CD14-positive monocyte (primary cell): ENCODE measurements at regions not wholly inside any gene's neighbourhood (a gene's known extent, or its start where the extent isn't known, plus 50 kb on each side); places are given as distances from the start of the nearest gene placed in this dataset.

ENCODE experiments used
- DNase-seq, 3 donors: peaks; one replicate each; pipeline ENCODE4 v3.0.0-alpha.2; 2011 to 2022
- H2AFZ ChIP-seq: 2 replicates; pipeline ENCODE4 v1.6.0; 2012; ENCODE audit warnings: mild to moderate bottlenecking, low read depth, low read length, inconsistent platforms; ENCODE audit not compliant: insufficient read depth, poor library complexity, severe bottlenecking
- H3K27ac ChIP-seq, 2 donors: 1 replicate in 1 of 2; 2 replicates in 1 of 2; pipeline ENCODE4 v1.5.1; 2012 to 2013; ENCODE audit warnings: low read length in 2 of 2, control low read depth in 1 of 2, inconsistent platforms in 1 of 2, low read depth in 1 of 2, mild to moderate bottlenecking in 1 of 2
- H3K27me3 ChIP-seq, 2 donors: one replicate each; pipeline versions ENCODE4 v1.6.0 to v1.6.1; 2011 to 2013; ENCODE audit warnings: low read length in 2 of 2; ENCODE audit not compliant: control insufficient read depth in 2 of 2, insufficient read depth in 2 of 2
- H3K36me3 ChIP-seq, 2 donors: replicated peaks in 1 of 2; 1 replicate in 1 of 2; 2 replicates in 1 of 2; pipeline versions ENCODE4 v1.5.1 to v1.6.1; 2012 to 2013; ENCODE audit warnings: low read length in 2 of 2, control low read depth in 1 of 2, inconsistent platforms in 1 of 2, mild to moderate bottlenecking in 1 of 2; ENCODE audit not compliant: insufficient read depth in 2 of 2, control insufficient read depth in 1 of 2
- H3K4me1 ChIP-seq, 2 donors: 1 replicate in 1 of 2; 2 replicates in 1 of 2; pipeline versions ENCODE4 v1.5.1 to v1.6.1; 2012 to 2013; ENCODE audit warnings: low read length in 2 of 2, control low read depth in 1 of 2, inconsistent platforms in 1 of 2, mild to moderate bottlenecking in 1 of 2, moderate library complexity in 1 of 2; ENCODE audit not compliant: insufficient read depth in 2 of 2, control insufficient read depth in 1 of 2
- H3K4me2 ChIP-seq: replicated peaks from 2 replicates; pipeline ENCODE3; 2012; ENCODE audit warnings: low read length, moderate library complexity, mild to moderate bottlenecking; ENCODE audit not compliant: poor library complexity, severe bottlenecking; ENCODE audit errors: extremely low read depth
- H3K4me3 ChIP-seq, 3 experiments: fragments of 200-600 bp in 1 of 3; sonication (generic) in 1 of 3; replicated peaks in 1 of 3; 1 replicate in 2 of 3; 2 replicates in 1 of 3; pipeline ENCODE4 v1.5.1; 2011 to 2013; ENCODE audit warnings: low read length in 3 of 3, mild to moderate bottlenecking in 3 of 3, control low read depth in 2 of 3, low read depth in 2 of 3, inconsistent platforms in 1 of 3, moderate library complexity in 1 of 3
- H3K79me2 ChIP-seq: 2 replicates; pipeline ENCODE4 v1.6.0; 2012; ENCODE audit warnings: mild to moderate bottlenecking, control low read depth, inconsistent platforms, low read length, moderate library complexity; ENCODE audit not compliant: insufficient read depth
- H3K9ac ChIP-seq: 2 replicates; pipeline ENCODE4 v1.6.0; 2017; ENCODE audit warnings: low read length, mild to moderate bottlenecking; ENCODE audit not compliant: insufficient read depth, poor library complexity, severe bottlenecking
- H3K9me3 ChIP-seq, 2 donors: replicated peaks in 1 of 2; 1 replicate in 1 of 2; 2 replicates in 1 of 2; pipeline versions ENCODE4 v1.5.1 to v1.6.1; 2012 to 2013; ENCODE audit warnings: low read length in 2 of 2, control low read depth in 1 of 2; ENCODE audit not compliant: control insufficient read depth in 1 of 2, insufficient read depth in 1 of 2
- H4K20me1 ChIP-seq: 2 replicates; pipeline ENCODE4 v1.6.0; 2012; ENCODE audit warnings: mild to moderate bottlenecking, low read length, control low read depth, moderate library complexity; ENCODE audit not compliant: insufficient read depth
- H3K27ac Mint-ChIP-seq, 7 donors: one replicate each; pipeline ENCODE4 v1.8.0; 2020; ENCODE audit warnings: mild to moderate bottlenecking in 7 of 7, mixed read lengths in 7 of 7, moderate library complexity in 6 of 7, inconsistent platforms in 2 of 7
- H3K27me3 Mint-ChIP-seq, 3 donors: one replicate each; pipeline ENCODE4 v1.8.0; 2021 to 2022; ENCODE audit warnings: low read depth in 3 of 3, mild to moderate bottlenecking in 3 of 3, mixed read lengths in 3 of 3, moderate library complexity in 3 of 3, inconsistent platforms in 1 of 3
- H3K36me3 Mint-ChIP-seq, 2 donors: one replicate each; pipeline ENCODE4 v1.8.0; 2020; ENCODE audit warnings: mixed read lengths in 2 of 2, inconsistent platforms in 1 of 2, mild to moderate bottlenecking in 1 of 2
- H3K4me1 Mint-ChIP-seq: one replicate; pipeline ENCODE4 v1.8.0; 2020; ENCODE audit warnings: mild to moderate bottlenecking, mixed read lengths
- H3K4me3 Mint-ChIP-seq, 2 donors: one replicate each; pipeline ENCODE4 v1.8.0; 2020; ENCODE audit warnings: mild to moderate bottlenecking in 2 of 2, mixed read lengths in 2 of 2, moderate library complexity in 1 of 2
- H3K9me3 Mint-ChIP-seq, 7 donors: one replicate each; pipeline ENCODE4 v1.8.0; 2020 to 2022; ENCODE audit warnings: mixed read lengths in 7 of 7, mild to moderate bottlenecking in 6 of 7, moderate library complexity in 6 of 7, inconsistent platforms in 2 of 7
- WGBS: methylation state at CpG from one replicate; pipeline ENCODE4 v1.1.5; 2013; ENCODE audit warnings: missing lambda C conversion rate; ENCODE audit not compliant: insufficient coverage; 5-methylcytosine and 5-hydroxymethylcytosine counted together
- intact Hi-C, 2 donors: fragments of 100-400 bp; cut with micrococcal nuclease; formaldehyde crosslinking; loops; one replicate each; pipeline versions ENCODE4 v1.15.0 to v1.15.1; 2023
- TF ChIP-seq, protein P1 (sequence below): fragments of 200-600 bp; IDR thresholded peaks from one replicate; pipeline ENCODE4 v1.8.0; 2022; ENCODE audit warnings: antibody characterized with exemption, mild to moderate bottlenecking

DNA sequence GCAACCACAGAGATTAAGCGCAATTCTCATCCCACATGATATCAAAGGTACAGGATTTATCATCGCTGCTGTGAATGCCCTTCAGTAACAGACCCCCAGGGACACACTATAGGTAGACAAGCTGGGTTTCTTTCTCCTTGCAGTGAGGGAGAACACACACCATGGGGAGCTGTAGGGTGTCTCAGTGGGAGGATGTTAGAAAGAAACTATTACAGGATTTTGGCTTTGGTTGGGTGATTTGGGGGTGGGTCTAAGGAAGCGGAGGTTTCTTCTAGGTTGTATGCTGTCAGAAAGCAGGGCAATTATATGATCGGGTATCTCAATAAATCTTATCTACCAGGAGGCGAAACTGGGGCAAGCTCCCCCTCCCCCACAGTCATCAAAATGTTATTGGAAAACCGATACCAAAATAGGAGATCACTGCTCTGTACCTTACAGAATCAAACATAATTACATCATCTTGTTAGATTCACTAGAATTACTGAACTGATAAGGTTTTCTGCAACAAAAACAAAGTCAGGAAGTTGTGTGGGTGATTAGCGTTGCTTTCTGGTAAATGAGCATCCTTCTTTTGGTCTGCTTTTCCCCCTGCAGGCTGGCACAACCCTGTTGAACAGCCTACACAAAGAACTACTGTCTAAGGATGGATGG lies 209.7 kb downstream of the TEX36 start:
- no peak for DNase-seq
- Mint-ChIP-seq H3K9me3 (peaks cover 0 to 5% (median 0%) of the 10 kb centered on the region in 7 donors), H3K4me3 (no peak overlapping the region), H3K4me1 (no peaks in the 10 kb centered on the region), H3K36me3 (no peaks in the 10 kb centered on the region), H3K27me3 (peaks cover 0 to 5% (median 0%) of the 10 kb centered on the region in 3 donors), H3K27ac (no peak overlapping the region)
- H3K27ac ChIP-seq, result no peak overlapping the region
- H3K4me2 ChIP-seq, result no peak overlapping the region
- H3K79me2 ChIP-seq, result no peaks in the 10 kb centered on the region
- H2AFZ ChIP-seq, result no peak overlapping the region
- no CpG with 5 or more reads among the region's 7 CpGs for WGBS
- H3K4me3 ChIP-seq, result no peak overlapping the region
- TF ChIP-seq, protein P1, sequence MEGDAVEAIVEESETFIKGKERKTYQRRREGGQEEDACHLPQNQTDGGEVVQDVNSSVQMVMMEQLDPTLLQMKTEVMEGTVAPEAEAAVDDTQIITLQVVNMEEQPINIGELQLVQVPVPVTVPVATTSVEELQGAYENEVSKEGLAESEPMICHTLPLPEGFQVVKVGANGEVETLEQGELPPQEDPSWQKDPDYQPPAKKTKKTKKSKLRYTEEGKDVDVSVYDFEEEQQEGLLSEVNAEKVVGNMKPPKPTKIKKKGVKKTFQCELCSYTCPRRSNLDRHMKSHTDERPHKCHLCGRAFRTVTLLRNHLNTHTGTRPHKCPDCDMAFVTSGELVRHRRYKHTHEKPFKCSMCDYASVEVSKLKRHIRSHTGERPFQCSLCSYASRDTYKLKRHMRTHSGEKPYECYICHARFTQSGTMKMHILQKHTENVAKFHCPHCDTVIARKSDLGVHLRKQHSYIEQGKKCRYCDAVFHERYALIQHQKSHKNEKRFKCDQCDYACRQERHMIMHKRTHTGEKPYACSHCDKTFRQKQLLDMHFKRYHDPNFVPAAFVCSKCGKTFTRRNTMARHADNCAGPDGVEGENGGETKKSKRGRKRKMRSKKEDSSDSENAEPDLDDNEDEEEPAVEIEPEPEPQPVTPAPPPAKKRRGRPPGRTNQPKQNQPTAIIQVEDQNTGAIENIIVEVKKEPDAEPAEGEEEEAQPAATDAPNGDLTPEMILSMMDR, result no peak
- no peaks in the 10 kb centered on the region for H3K36me3 ChIP-seq
- no peaks in the 10 kb centered on the region for H3K9me3 ChIP-seq
- intact Hi-C loops, result no loop called here
- no peaks in the 10 kb centered on the region for H3K27me3 ChIP-seq
- no peaks in the 10 kb centered on the region for H4K20me1 ChIP-seq
- H3K9ac ChIP-seq, result no peak overlapping the region
- no peaks in the 10 kb centered on the region for H3K4me1 ChIP-seq

DNA sequence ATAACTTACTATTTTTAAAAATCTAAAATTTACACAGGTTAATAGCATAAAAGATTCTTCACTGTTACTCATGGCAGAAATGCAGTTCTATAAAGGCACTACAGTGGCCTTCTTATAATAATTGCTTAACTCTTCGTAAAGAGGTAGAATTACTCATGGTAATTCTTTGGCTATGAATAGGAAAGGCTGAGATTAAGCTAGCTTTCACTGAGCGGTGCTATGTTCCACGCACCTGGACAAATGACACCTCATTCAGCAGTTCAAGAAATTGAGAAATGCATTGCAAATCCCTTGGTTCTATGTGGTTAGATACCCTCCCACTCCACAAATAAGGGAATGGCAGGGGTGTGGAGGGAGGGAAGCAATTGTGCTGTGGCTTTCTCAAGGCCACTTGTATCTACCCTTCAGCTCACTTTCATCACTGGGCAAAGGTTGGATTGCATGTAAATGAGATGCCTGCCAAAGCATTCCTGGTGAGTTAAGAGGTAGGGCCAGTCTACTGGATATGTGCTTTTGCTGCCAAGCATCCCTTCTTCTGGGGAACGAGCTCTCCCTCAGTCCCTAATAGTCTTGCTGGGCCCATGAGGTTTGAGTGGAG lies 210.9 kb downstream of the TEX36 start:
- H3K4me1 ChIP-seq, result no peaks in the 10 kb centered on the region
- H3K36me3 ChIP-seq, result no peaks in the 10 kb centered on the region
- H3K9ac ChIP-seq, result no peak overlapping the region
- H3K9me3 ChIP-seq, result no peaks in the 10 kb centered on the region
- H3K9me3 Mint-ChIP-seq, result no peaks in the 10 kb centered on the region
- H3K4me3 ChIP-seq, result no peak overlapping the region
- no peak overlapping the region for H3K4me3 Mint-ChIP-seq
- H3K27ac ChIP-seq, result no peak overlapping the region
- H2AFZ ChIP-seq, result no peak overlapping the region
- H4K20me1 ChIP-seq, result no peaks in the 10 kb centered on the region
- no peak for DNase-seq
- no peaks in the 10 kb centered on the region for H3K36me3 Mint-ChIP-seq
- intact Hi-C loops, result no loop called here
- H3K27me3 ChIP-seq, result no peaks in the 10 kb centered on the region
- H3K27me3 Mint-ChIP-seq, result peaks cover 0 to 3% (median 2%) of the 10 kb centered on the region in 3 donors
- H3K79me2 ChIP-seq, result no peaks in the 10 kb centered on the region
- no peak overlapping the region for H3K4me2 ChIP-seq
- TF ChIP-seq, protein P1, result no peak
- H3K27ac Mint-ChIP-seq, result no peak overlapping the region
- H3K4me1 Mint-ChIP-seq, result no peaks in the 10 kb centered on the region
- 88% methylated on average over 1 of the region's 4 CpGs for WGBS
